GM10248 (cell line): ENCODE measurements at regions not wholly inside any gene's neighbourhood (a gene's known extent, or its start where the extent isn't known, plus 50 kb on each side); places are given as distances from the start of the nearest gene placed in this dataset.
"Not testable (repeated sequence)": the region's sequence is repeated elsewhere in the genome, so short reads cannot be mapped to it uniquely, and the experiment has no call there.

Experiments used
- CTCF ChIA-PET: fragments of 300-600 bp; sonication (Branson Sonifier 250); formaldehyde crosslinking; extraction: SDS; loops from one replicate; lab custom pipeline; 2021; ENCODE audit warnings: antibody characterized with exemption; lab: Yijun Ruan, JAX
- POLR2A ChIA-PET: fragments of 350-650 bp; sonication (Branson Sonifier 250); formaldehyde crosslinking; extraction: SDS; loops from one replicate; lab custom pipeline; 2020; ENCODE audit warnings: antibody characterized with exemption; lab: Yijun Ruan, JAX
- DNase-seq: peaks from one replicate; pipeline ENCODE4 v3.0.0; 2012; ENCODE audit errors: extremely low spot score
- TF ChIP-seq, protein P1 (sequence below): IDR thresholded peaks from 2 replicates; pipeline ENCODE4 v1.5.1; 2012; ENCODE audit warnings: mild to moderate bottlenecking, low read depth; ENCODE audit errors: extremely low read depth, missing control alignments, control extremely low read depth

DNA sequence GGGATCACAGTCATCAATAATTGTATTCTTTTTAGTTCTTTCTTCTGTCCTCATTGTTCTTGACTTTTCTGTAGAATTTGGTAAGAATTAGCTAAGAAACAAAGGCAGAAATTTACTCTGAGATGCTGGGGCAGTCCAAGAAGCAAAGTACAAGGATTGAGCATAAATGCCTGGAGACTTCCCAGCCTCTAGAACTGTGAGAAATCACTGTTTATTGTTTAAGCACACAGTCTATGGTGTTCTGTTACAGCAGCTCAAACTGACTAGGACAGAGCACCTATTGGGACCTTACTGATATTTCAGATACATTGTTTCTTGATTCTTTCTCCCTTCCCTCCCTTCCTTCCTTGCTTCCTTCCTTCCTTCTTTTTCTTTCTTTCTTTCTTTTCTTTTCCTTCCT, 192.7 kb upstream of the SLC35B3 start:
- POLR2A ChIA-PET = no interaction called here
- CTCF ChIA-PET = interaction anchor here (1.3 kb wide), 1 partner anchor 9 kb away, joined by 5 read pairs; no protein-coding TSS in a partner anchor
- DNase-seq = no peak
- TF ChIP-seq, protein P1, sequence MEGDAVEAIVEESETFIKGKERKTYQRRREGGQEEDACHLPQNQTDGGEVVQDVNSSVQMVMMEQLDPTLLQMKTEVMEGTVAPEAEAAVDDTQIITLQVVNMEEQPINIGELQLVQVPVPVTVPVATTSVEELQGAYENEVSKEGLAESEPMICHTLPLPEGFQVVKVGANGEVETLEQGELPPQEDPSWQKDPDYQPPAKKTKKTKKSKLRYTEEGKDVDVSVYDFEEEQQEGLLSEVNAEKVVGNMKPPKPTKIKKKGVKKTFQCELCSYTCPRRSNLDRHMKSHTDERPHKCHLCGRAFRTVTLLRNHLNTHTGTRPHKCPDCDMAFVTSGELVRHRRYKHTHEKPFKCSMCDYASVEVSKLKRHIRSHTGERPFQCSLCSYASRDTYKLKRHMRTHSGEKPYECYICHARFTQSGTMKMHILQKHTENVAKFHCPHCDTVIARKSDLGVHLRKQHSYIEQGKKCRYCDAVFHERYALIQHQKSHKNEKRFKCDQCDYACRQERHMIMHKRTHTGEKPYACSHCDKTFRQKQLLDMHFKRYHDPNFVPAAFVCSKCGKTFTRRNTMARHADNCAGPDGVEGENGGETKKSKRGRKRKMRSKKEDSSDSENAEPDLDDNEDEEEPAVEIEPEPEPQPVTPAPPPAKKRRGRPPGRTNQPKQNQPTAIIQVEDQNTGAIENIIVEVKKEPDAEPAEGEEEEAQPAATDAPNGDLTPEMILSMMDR = no peak

DNA sequence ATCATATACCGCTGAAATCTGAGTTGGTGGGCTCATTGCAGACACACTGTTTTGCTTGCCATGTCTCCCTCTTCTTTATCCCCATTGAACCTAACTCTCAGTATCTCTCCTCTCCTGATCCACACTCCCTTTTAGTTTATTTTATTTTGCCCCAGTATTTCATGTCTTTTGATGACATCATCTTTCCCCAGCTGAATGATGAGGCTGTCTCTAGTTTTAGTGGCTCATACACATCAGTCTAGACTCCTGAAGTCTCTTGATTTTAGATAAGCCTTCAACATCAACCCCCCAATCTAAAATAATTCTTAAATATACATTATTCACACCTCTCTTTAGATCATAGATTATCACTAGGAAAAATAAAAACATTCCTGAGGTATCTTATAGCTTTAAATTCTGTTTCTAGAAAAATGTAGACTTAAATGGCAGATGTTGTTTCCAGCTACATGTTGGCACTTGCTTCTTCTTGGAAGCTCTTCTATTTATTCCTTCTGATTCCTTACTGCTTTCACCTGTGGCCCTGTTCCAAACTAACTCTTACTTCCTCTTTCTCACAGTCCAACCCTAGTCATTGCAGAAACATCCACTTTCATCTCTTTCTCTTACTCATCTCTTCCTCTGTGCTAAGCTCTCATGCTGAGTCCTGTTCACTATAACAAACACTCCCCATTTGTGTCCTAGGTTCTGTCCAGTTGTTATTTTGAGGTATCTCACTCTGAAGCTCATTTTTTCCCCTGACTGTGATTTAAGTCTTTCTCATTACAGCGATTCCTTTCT, 191.9 kb upstream of the SLC35B3 start:
- ChIA-PET CTCF (no interaction called here), POLR2A (no interaction called here)
- peak; percentile 14 for DNase-seq
- TF ChIP-seq, protein P1 = no peak

DNA sequence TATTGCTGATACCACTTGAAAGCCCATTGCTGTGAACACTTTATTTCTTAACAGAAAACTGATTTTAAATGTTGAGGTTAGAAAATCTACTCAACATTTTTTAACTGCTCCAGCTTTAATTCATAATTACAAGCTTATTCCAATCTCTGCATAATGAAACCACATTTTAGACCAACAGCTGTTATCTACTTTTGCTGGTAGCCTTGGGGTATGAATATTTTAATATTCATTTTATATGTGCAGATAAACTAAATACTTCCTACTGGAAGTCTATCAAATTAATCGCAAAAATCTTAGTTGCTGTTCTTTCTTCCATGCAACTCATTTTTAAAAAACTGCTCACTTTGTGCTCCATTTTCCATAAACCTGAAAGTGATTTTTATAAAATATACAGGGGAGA, 189.3 kb upstream of the SLC35B3 start:
- ChIA-PET POLR2A (no interaction called here), CTCF (no interaction called here)
- TF ChIP-seq, protein P1 = no peak

DNA sequence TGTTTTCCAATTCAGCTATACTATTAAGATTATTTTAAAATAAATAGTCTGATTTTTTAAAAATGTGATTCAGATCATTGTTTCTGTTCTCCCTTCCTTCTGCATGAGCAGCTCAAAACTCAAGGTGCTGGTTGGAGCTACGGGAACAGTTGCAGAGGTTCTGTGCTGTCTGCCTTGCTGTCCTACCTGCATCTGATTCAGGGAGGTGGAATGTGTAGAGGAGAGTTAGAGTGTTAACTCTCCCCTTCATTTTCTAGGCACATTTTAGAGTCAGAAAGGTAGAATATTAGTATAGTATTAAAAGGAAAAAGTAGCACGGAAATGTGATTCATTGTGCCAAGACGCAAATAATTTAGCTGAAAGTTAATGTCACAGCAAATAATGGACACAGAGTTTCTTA, 188.1 kb upstream of the SLC35B3 start:
- ChIA-PET CTCF (no interaction called here), POLR2A (no interaction called here)

More for the DNA sequence above, 189.3 kb upstream of the SLC35B3 start:
- DNase-seq = no peak

DNA sequence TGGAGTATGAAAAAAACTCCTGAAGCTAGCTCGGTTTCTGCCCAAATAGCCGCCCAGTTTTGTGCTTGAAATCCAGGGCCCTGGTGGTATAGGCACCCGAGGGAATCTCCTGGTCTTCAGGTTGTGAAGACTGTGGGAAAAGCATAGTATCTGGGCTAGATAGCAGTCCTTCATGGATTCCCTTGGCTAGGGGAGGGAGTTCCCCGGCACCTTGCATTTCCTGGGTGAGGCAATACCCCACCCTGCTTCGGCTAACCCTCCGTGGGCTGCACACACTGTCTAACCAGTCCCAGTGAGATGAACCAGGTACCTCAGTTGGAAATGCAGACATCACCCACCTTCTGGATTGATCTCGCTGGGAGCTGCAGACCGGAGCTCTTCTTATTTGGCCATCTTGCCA, 184.5 kb upstream of the SLC35B3 start:
- DNase-seq = no peak
- TF ChIP-seq, protein P1 = no peak
- ChIA-PET CTCF (interaction anchor here (1.3 to 1.6 kb wide), 2 partner anchors 9 to 18 kb away, joined by 3 to 5 read pairs; no protein-coding TSS in a partner anchor), POLR2A (no interaction called here)

More for the DNA sequence above, 188.1 kb upstream of the SLC35B3 start:
- TF ChIP-seq, protein P1 = no peak
- no peak for DNase-seq

DNA sequence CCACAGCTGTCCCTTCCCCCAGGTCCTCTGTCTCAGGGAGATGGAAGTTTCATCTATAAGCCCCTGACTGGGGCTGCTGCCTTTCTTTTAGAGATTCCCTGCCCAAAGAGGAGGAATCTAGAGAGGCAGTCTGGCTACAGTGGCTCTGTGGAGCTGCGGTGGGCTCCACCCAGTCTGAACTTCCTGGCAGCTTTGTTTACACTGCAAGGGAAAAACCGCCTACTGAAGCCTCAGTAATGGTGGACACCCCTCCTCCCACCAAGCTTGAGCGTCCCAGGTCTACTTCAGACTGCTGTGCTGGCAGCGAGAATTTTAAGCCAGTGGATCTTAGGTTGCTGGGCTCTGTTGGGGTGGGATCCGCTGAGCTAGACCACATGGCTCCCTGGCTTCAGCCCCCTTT, 184.1 kb upstream of the SLC35B3 start:
- DNase-seq, POLR2A ChIA-PET: not testable (repeated sequence)
- CTCF ChIA-PET = interaction anchor here (1.6 kb wide), 1 partner anchor 9 kb away, joined by 5 read pairs; no protein-coding TSS in a partner anchor

DNA sequence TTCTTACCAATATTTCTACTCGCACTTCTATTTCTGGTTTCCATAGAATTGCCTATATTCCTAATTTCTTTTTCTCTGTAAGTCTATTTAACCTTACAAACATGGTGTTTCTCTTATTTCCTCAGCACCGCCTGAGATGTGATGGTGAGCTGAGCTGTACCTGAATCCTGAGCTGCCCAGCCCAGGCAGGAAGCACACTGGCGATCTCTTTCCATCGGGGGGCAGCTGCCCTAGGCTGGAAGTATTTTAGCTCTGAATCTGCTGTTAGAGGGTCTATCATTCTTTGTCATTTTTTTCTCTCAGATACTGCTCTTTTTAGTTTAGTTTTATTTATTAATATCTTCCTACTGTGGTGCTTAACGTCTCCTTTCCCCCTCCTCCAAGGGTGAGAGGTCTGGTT, 173.4 kb upstream of the SLC35B3 start:
- ChIA-PET CTCF (no interaction called here), POLR2A (no interaction called here)
- DNase-seq = no peak
- TF ChIP-seq, protein P1 = no peak
